Stomach (tissue), 8 donors: ENCODE measurements at regions not wholly inside any gene's neighbourhood (a gene's known extent, or its start where the extent isn't known, plus 50 kb on each side); places are given as distances from the start of the nearest gene placed in this dataset.

Experiments used
- DNase-seq, 2 donors: peaks; one replicate each; pipeline versions ENCODE4 v3.0.0 to v3.0.0-alpha.2; 2013 to 2019
- H3K27ac ChIP-seq, 5 donors: fragments of 200-600 bp in 4 of 5; sonication (generic) in 4 of 5; one replicate each; pipeline ENCODE4 v1.5.1; 2013 to 2019; ENCODE audit warnings: mild to moderate bottlenecking in 1 of 5, moderate library complexity in 1 of 5
- H3K27me3 ChIP-seq, 3 donors: fragments of 200-600 bp; sonication (generic); one replicate each; pipeline ENCODE4 v1.5.1; 2017 to 2019; ENCODE audit warnings: mixed run types in 1 of 3
- H3K36me3 ChIP-seq, 4 donors: fragments of 200-600 bp; sonication (generic); 1 replicate in 3 of 4; 2 replicates in 1 of 4; pipeline ENCODE4 v1.5.1; 2016 to 2019
- H3K4me1 ChIP-seq, 4 donors: fragments of 200-600 bp; sonication (generic); one replicate each; pipeline ENCODE4 v1.5.1; 2016 to 2019
- H3K4me3 ChIP-seq, 4 donors: fragments of 200-600 bp; sonication (generic) in 3 of 4; one replicate each; pipeline ENCODE4 v1.5.1; 2016 to 2019; ENCODE audit warnings: mild to moderate bottlenecking in 1 of 4
- H3K9me3 ChIP-seq, 4 donors: fragments of 200-600 bp; sonication (generic); one replicate each; pipeline ENCODE4 v1.5.1; 2016 to 2019
- CTCF ChIP-seq, 7 experiments: fragments of 450-650 bp in 4 of 7; fragments of 200-600 bp in 3 of 7; sonication (generic) in 3 of 7; IDR thresholded peaks; one replicate each; pipeline ENCODE4 v1.5.1; 2016 to 2019; ENCODE audit warnings: antibody characterized with exemption in 7 of 7, control low read depth in 2 of 7, mild to moderate bottlenecking in 1 of 7
- EP300 ChIP-seq: sonication (generic); formaldehyde crosslinking; IDR thresholded peaks from one replicate; pipeline ENCODE4 v1.6.1; 2017; ENCODE audit warnings: antibody characterized with exemption
- POLR2A ChIP-seq, 4 donors: fragments of 450-650 bp; IDR thresholded peaks; one replicate each; pipeline ENCODE4 v1.6.1; 2016; ENCODE audit warnings: antibody characterized with exemption in 4 of 4, control low read depth in 2 of 4, mild to moderate bottlenecking in 1 of 4, moderate library complexity in 1 of 4
- POLR2AphosphoS5 ChIP-seq, 3 donors: sonication (generic); formaldehyde crosslinking; IDR thresholded peaks; one replicate each; pipeline ENCODE4 v1.6.1; 2016; ENCODE audit warnings: antibody characterized with exemption in 3 of 3
- WGBS, 5 donors: extraction: QIAGEN DNeasy Blood & Tissue Kit in 3 of 5; methylation state at CpG; one replicate each; pipeline versions ENCODE4 v1.1.5 to v1.1.7; 2013 to 2018; 5-methylcytosine and 5-hydroxymethylcytosine counted together
- intact Hi-C: fragments of 100-400 bp; cut with DNase I; formaldehyde crosslinking; loops from one replicate; pipeline ENCODE4 v1.15.1; 2023; ENCODE audit warnings: low total_unique reads
- donor health status: healthy with polysubstance abuse.
- donor health status: Bipolar disorder and iron deficiency.
- donor health status: healthy.

GRCh38 chr2:15031745-15032240 is 399.3 kb downstream of the LRATD1 start:
- WGBS, 5 donors, result 75 to 84% (median 80%) methylated on average over 4 of the region's 4 CpGs
- no peak overlapping the region for H3K27ac ChIP-seq
- H3K36me3 ChIP-seq, result no peaks in the 10 kb centered on the region
- H3K4me1 ChIP-seq, result no peaks in the 10 kb centered on the region
- no peaks in the 10 kb centered on the region for H3K27me3 ChIP-seq
- intact Hi-C loops, result no loop called here
- H3K4me3 ChIP-seq, result no peak overlapping the region
- H3K9me3 ChIP-seq, result no peaks in the 10 kb centered on the region
- TF ChIP-seq CTCF (IDR thresholded peaks at IDR 0.05) (no peak), EP300 (no peak), POLR2A (IDR thresholded peaks at IDR 0.05) (no peak), POLR2AphosphoS5 (IDR thresholded peaks at IDR 0.05) (no peak)
- no peak for DNase-seq

GRCh38 chr2:15034246-15034645 is 401.7 kb downstream of the LRATD1 start:
- intact Hi-C loops, result no loop called here
- WGBS, 5 donors, result 39 to 69% (median 51%) methylated on average over 2 of the region's 2 CpGs

GRCh38 chr2:15034860-15035259 is 402.3 kb downstream of the LRATD1 start:
- Histone ChIP-seq H3K27ac (no peak overlapping the region), H3K9me3 (no peaks in the 10 kb centered on the region), H3K36me3 (no peaks in the 10 kb centered on the region), H3K27me3 (no peaks in the 10 kb centered on the region), H3K4me1 (no peaks in the 10 kb centered on the region), H3K4me3 (no peak overlapping the region)
- DNase-seq, result no peak
- TF ChIP-seq EP300 (no peak), CTCF (IDR thresholded peaks at IDR 0.05) (no peak), POLR2A (IDR thresholded peaks at IDR 0.05) (no peak), POLR2AphosphoS5 (IDR thresholded peaks at IDR 0.05) (no peak)
- intact Hi-C loops, result no loop called here
- WGBS, 5 donors, result 40 to 77% (median 73%) methylated on average over 2 of the region's 2 CpGs

More at GRCh38 chr2:15034246-15034645, 401.7 kb downstream of the LRATD1 start:
- Histone ChIP-seq H3K4me1 (no peaks in the 10 kb centered on the region), H3K27me3 (no peaks in the 10 kb centered on the region), H3K27ac (no peak overlapping the region), H3K4me3 (no peak overlapping the region), H3K36me3 (no peaks in the 10 kb centered on the region), H3K9me3 (no peaks in the 10 kb centered on the region)
- TF ChIP-seq POLR2AphosphoS5 (IDR thresholded peaks at IDR 0.05), result no peak
- TF ChIP-seq EP300, result no peak
- no peak for TF ChIP-seq CTCF (IDR thresholded peaks at IDR 0.05)
- no peak for TF ChIP-seq POLR2A (IDR thresholded peaks at IDR 0.05)
- DNase-seq, result no peak

GRCh38 chr2:15038366-15039364 is 406.1 kb downstream of the LRATD1 start:
- Histone ChIP-seq H3K4me3 (no peak overlapping the region), H3K36me3 (no peaks in the 10 kb centered on the region), H3K4me1 (peaks cover 0 to 25% (median 7%) of the 10 kb centered on the region in 4 donors), H3K27ac (no peak overlapping the region), H3K27me3 (no peaks in the 10 kb centered on the region), H3K9me3 (no peaks in the 10 kb centered on the region)
- intact Hi-C loops, result no loop called here
- no peak for DNase-seq
- TF ChIP-seq POLR2A (IDR thresholded peaks at IDR 0.05) (no peak), CTCF (IDR thresholded peaks at IDR 0.05) (no peak), EP300 (no peak), POLR2AphosphoS5 (IDR thresholded peaks at IDR 0.05) (no peak)
- WGBS, 5 donors, result 54 to 68% (median 57%) methylated on average over 15 of the region's 15 CpGs
